Loucy (cell line): ENCODE measurements at regions not wholly inside any gene's neighbourhood (a gene's known extent, or its start where the extent isn't known, plus 50 kb on each side); places are given as distances from the start of the nearest gene placed in this dataset.

Experiments used
- CTCF ChIP-seq: fragments of 200-600 bp; sonication (generic); conservative IDR thresholded peaks from 2 replicates; pipeline ENCODE4 v1.5.1; 2014; ENCODE audit warnings: mild to moderate bottlenecking, antibody characterized with exemption, low read length
- EZH2phosphoT487 ChIP-seq: fragments of 200-600 bp; IDR thresholded peaks from 2 replicates; pipeline ENCODE4 v1.6.1; 2018; ENCODE audit warnings: antibody characterized with exemption, mild to moderate bottlenecking, moderate library complexity, borderline replicate concordance

GRCh38 chr20:57071954-57072583 is 194.4 kb downstream of the BMP7 start:
- TF ChIP-seq CTCF (no peak), EZH2phosphoT487 (no peak)
